ENCODE measurements at regions not wholly inside any gene's neighbourhood (a gene's known extent, or its start where the extent isn't known, plus 50 kb on each side); places are given as distances from the start of the nearest gene placed in this dataset.

DNA sequence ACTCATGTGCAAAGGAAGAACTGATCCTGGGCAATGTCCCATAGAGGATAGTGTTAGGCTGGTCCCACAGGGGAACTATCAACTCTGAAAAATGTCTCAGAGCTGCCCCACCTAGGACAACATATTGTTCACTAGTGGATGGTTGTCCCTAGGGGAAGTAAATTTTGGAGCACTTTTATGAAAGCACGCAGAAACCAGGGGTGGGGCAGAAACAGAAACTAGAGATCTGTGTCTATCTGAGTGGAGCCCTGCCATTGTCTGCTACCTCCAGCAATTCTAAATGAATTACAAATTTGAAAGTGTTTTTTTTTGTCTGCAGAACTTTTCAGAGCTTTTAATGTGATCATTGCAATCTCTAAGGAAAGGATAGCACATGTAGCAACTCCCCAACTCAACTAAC lies 357.1 kb upstream of the PROK2 start:
- Histone ChIP-seq H4K8ac (replicated peaks; ENCODE audit: insufficient read length, low read depth, low read length) (no peak overlapping the region), H3K27me3 (ENCODE audit: insufficient read depth, low read length) (no peaks in the 10 kb centered on the region), H3K4ac (ENCODE audit: low read depth, low read length) (no peak overlapping the region), H4K5ac (ENCODE audit: insufficient read length, low read depth, low read length) (no peak overlapping the region), H3T11ph (ENCODE audit: low read length) (no peak overlapping the region), H4K20me1 (ENCODE audit: control insufficient read depth, insufficient read depth, insufficient read length) (no peaks in the 10 kb centered on the region), H3K14ac (ENCODE audit: insufficient read depth, low read length) (no peak overlapping the region), H3K56ac (ENCODE audit: insufficient read length, low read depth, low read length) (no peak overlapping the region), H2BK5ac (ENCODE audit: insufficient read length, low read length) (no peak overlapping the region), H3K23me2 (ENCODE audit: insufficient read length, low read depth, low read length, poor library complexity, severe bottlenecking) (no peaks in the 10 kb centered on the region), H3K9ac (ENCODE audit: extremely low read depth, insufficient read length, low read length) (no peak overlapping the region), H3K79me1 (ENCODE audit: insufficient read depth, low read depth, low read length, poor library complexity, severe bottlenecking) (no peaks in the 10 kb centered on the region), H2BK15ac (ENCODE audit: low read depth, low read length) (no peak overlapping the region), H3K79me2 (ENCODE audit: insufficient read depth, low read length) (no peaks in the 10 kb centered on the region), H3K9me3 (ENCODE audit: control insufficient read depth, low read depth, low read length) (no peaks in the 10 kb centered on the region), H3K4me2 (ENCODE audit: insufficient read depth, insufficient read length, low read length) (no peak overlapping the region), H3K23ac (ENCODE audit: insufficient read length, low read depth, low read length) (no peak overlapping the region), H2BK20ac (ENCODE audit: low read depth, low read length, poor library complexity, severe bottlenecking) (no peak overlapping the region), H3K27ac (ENCODE audit: insufficient read length, low read depth, low read length) (no peak overlapping the region), H4K91ac (ENCODE audit: insufficient read length, low read depth, low read length) (no peak overlapping the region), H2AK5ac (ENCODE audit: insufficient read length, low read length) (no peak overlapping the region), H2BK12ac (ENCODE audit: insufficient read length, low read depth, low read length) (no peak overlapping the region), H3K4me1 (ENCODE audit: insufficient read depth, low read length) (no peaks in the 10 kb centered on the region), H2AFZ (ENCODE audit: low read length) (no peak overlapping the region), H3K18ac (ENCODE audit: insufficient read length, low read depth, low read length) (no peak overlapping the region), H2BK120ac (ENCODE audit: low read depth, low read length, poor library complexity, severe bottlenecking) (no peak overlapping the region)
- Mint-ChIP-seq H3K36me3 (ENCODE audit: insufficient read depth in 1 of 3, low read depth in 3 of 3) (no peaks in the 10 kb centered on the region; a peak in 1 of 7 replicates), H3K27ac (no peak overlapping the region), H3K27me3 (ENCODE audit: low read depth) (peaks cover 9% of the 10 kb centered on the region), H3K4me1 (peaks cover 3 to 6% of the 10 kb centered on the region in 2 experiments; a peak in 3 of 4 replicates), H3K4me3 (no peak overlapping the region), H3K9me3 (no peaks in the 10 kb centered on the region; a peak in 1 of 5 replicates)
- DNase-seq: no peak
- no CpG with 5 or more reads among the region's 1 CpG for WGBS (ENCODE audit: extremely low coverage, insufficient read length, low lambda C conversion rate)
- TF ChIP-seq CTCF (conservative IDR thresholded peaks at IDR 0.05): no peak

Measured in H9 (cell line).